ENCODE measurements at regions not wholly inside any gene's neighbourhood (a gene's known extent, or its start where the extent isn't known, plus 50 kb on each side); places are given as distances from the start of the nearest gene placed in this dataset.

DNA sequence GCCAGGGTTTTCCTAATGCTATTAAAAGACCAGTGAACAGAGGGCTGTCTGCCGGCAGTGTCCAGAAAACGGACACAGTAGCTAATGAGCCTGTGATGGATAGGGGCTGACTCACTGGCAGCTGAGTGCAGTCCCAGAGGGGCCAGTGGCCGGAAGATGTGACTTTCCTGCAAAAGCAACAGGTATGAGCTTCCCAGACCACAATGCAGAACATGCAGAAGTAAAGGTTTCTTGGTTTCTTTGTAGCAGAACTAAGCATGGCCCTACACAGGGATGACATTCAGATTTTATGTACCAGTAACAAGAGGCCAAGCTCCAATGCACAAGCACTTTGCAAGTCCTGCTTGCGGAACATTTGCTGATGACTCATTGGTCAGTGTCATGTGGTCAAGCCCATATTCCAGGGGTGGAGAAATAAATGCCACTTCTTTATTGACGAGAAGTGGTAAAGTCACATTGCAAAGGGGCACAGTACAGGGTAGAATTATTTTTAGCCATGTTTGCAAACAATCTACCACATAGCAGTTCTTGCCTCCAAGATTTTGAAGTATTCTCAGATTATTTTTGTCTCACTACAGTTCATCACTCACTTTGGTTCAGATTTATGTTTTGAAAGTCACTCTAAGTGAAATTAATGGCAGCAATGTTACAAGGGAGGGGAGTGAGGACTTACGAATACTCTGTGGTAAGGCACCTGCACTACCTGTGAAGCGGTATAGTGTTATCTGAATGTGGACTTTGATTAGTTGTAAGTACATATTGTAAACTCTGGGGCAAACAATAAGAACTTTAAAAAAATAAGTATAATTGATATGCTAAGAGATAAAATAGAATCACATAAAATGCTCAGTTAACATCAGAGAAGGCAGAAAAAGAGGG is 263.3 kb downstream of the ABHD5 start:
- no peak for DNase-seq

DNA sequence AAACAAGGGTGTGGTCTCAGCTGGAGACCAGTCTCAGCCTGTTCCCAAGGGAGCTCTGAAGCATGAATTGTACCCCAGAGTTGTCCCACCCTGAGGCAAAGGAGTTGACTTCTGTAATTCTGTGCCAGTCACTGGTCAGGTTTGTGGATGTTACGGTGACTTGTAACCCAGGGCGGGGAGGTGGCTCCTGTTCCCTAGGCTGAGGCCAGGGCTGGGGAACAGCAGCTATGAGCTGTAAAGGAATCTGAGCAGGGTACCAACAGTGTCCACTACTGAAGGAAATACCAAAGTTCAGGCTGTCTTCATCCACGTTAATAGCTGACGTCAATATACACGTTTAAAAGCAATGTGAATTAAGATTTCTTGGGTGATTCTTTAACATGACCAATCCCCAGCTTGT is 266.2 kb downstream of the ABHD5 start:
- DNase-seq, result no peak

DNA sequence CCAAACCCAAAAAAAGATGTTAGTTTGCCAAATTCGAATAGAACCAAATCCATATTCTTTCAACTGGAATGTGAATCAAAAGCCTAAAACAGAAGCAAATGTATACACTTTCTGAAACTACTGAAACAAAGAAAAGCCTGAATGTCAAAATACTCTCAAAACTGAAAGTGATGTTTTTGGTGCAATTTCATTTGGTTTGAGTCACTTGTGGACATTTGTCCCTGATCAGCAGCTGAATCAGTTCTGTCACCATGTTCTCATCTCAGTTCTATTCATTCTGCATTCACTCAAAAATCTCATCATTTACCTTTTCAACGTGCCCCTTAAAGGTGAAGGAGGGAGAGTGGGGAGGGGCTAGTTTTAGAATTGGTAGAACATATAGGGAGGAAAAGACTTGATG is 266.8 kb downstream of the ABHD5 start:
- no peak for DNase-seq

DNA sequence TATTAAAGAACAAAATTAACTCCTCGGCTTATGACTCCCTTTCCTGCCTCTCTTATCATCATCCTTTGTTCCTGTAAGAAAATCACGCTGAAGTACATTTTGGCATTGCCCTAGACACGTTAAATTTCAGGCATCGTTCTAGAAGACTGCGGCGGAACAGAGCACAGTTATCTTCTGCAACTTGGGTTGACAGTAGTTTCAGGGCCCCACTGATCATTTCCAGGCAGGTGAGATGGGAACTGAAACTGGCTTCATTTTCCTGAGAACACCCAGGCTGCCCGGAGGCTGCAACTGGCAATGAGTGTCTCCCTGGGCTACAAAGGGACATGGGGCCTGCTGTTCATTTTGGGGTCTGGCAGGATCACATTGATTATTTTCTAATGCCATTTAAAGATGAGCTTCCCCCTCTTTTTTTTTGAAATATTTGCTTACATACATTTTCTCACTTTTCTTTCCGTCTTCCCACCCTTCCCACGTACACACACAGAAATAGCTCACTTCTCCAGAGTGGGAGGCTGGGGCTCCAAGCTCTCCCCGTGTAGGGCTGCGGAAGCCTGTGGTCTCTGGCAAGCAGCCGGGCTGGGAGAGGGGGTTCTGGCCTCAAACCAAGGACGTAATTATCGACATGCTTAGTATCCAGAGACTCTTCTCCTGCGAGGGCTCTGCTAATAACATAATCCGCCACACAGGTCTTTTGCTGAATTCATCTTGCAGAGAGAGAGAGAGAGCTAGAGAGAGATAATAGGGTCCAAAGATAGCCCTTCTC is 267.4 kb downstream of the ABHD5 start:
- DNase-seq, result no peak

DNA sequence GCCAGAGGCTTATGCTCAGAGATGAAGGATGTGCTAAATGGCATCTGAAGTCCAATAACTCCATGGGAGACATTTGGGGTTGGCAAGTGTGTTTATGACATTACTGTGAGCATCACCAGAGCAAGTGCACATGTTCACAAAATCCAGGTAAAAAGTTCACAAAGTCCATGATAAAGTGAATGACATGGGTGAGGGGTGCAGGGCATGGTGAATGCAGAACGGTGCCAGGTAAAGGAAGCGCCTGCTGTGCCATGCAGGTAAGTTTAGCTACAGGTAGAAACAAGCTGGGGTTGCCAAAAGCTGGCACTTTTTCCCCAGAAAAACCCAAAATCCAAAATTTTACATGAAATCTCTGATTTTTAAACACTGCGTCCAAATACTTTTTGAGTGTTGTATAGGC is 268.2 kb downstream of the ABHD5 start:
- no peak for DNase-seq

DNA sequence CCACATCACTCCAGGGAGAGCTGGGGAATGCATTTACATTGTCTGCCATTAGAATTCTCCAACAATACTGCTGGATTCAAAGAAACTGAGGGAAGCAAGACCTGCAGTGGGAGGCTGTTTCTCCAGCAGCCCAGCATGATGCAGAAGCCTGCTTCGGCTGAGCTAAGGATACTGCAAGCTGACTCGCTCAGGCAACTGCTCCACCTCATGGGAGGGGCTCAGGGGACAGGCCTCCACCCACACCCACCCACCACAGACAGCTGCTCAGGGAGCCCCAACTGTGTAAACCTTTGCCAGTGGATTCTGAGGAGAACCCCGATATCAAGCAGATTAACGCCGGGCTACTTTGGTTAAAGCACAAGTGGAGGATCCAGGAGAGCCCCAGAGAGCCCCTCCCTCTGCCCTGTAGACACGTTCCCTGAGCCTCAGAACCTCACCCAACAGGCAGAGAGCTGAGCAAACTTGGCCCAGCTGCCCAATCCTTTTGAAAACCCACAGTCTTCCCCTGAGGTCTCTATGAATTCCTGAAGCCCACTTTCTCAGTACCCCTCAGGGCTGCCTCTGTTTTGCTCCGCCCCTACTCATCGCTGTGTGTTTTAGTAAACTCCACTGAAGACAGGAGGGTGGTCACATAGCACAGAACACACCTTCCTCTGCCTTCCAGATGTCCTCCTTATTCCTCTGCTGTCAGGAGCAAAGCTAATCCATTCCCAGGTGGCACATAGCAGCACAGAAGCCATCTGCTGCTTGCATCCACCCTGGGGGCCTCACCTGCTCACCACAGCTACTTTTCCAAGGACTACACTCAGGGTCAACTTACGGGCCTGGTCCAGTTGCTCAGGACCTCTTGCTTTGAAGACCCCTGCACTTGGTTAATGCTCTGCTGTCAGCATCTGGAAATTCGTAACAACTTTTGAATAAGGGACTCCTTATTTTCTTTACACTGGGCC is 269.0 kb downstream of the ABHD5 start:
- no peak for DNase-seq

DNA sequence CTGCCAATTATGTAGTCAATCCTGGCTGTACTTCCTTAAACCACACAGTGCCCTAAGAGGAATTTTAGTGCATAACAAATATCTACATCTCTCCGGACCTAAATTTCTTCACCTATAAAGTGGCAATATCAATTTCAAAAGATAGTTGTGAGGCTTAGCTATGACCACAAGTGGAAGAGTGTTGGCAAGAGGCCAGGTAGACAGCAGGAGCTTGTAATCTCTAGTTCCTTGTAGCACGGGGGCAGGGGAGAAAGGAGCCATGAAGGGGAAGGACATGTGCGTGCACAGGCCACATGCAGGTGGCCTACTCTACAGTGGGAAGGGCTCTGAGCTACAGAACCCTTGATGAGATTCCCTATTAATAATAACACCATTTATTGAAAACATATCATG is 269.7 kb downstream of the ABHD5 start:
- DNase-seq, result no peak

DNA sequence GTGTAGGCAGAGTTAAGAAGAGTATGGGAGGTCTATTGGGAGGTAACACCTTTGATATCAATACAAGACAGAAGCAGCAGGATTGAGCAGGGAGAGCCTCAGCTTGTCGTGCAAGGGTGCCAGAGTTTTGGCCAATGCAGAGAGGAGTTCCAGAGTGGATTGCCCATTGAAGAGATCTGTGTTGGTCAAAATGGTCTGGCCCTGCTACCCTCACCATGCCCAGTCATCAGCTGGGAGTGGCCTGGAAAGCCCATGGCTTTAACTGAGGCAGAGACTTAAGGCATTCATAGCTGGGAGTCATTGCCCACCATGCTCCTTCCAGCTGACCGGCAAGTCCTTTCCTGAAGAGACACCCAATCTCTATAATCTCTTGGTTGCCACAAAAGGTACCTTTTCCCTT is 271.3 kb downstream of the ABHD5 start:
- DNase-seq, result no peak

DNA sequence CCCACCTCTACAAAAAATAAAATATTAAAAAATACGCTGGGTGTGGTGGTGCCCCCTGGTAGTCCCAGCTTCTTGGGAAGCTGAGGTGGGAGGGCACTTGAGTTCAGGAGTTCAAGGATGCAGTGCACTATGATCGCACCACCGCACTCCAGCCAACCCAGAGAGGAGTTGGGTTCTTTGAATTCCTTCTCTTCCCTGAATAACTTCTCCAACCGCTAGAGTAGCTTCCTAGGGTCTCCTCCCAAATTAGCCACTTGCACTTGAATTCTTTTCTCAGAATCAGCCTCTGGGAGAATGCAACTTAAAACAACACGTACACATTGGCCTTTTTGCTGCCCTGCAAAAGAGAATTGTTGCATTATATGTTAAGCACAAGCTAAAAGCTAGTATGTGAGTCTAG is 272.5 kb downstream of the ABHD5 start:
- DNase-seq, result no peak

DNA sequence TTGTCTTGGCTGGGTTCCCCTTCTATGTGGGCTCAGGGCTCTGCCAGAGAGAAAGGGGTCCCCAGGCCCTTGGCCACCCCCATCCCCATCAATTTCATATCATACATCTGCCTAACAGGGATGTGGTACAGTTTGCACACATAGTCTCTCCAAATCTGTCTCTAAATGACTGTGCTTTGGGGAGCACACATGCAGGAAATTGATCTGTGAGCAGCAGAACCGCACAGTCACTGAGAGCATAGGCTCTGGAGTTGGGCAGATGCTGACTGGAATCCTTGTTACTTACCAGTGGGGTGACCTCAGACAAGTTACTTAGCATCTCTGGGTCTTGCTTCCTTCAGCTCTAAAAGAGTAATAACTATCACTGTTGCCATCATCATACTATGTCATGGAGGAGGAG is 273.9 kb downstream of the ABHD5 start:
- DNase-seq, result no peak

DNA sequence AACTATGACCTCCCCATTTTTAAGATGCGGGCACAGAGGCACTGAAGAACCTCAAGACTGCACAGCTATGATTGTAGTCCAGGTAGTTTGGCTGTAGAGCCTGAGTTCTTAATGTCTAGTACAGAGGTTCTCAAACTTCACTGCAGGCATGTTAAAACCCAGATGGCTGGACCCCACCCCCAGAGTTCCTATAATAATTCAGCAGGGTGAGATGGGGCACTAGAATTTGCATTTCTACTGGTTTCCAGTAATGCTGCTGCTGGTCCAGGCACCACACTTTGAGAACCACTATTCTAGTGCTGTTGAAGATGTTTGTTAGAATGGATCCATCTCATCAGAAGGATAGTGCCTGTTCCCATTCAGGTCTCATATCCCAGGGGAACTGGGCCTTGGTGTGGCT is 274.9 kb downstream of the ABHD5 start:
- DNase-seq, result no peak

DNA sequence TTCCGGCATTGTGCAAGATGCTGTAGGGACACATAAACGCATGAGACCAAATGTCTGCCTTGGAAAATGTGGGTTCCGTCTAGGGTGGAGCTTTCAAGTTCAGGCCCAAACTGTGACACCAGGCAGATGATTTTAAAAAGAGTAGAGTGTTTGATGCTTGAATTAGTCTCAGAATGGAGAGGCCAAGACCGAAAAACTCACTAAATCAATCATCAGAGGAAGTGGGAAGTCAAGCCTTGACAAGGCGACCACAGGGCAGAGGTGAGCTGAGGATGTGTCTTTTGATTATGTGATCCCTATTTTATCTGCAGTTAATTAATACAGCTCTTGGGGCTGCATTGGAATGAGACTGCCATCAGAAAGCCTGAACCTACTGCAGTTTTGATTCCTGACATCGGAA is 275.4 kb downstream of the ABHD5 start:
- DNase-seq, result no peak

DNA sequence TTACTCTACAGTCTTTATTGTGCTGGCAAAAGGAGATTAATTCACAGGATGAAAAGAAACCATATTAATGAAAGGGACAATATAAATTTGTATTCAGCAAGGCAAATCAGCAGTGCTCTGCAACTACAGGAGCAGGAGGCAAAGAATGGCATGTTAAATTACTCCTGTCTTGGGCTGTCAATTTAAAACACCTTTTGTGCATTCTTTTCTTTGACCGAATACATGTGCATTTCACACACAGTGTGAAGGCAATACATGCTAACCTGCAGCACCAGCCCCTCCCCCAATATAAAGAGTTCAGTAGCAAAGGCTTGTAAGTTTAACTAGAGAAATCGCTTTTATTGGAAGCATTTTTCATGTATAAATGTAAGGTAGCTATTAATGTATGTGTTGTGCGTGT is 275.2 kb upstream of the TOPAZ1 start:
- no peak for DNase-seq

DNA sequence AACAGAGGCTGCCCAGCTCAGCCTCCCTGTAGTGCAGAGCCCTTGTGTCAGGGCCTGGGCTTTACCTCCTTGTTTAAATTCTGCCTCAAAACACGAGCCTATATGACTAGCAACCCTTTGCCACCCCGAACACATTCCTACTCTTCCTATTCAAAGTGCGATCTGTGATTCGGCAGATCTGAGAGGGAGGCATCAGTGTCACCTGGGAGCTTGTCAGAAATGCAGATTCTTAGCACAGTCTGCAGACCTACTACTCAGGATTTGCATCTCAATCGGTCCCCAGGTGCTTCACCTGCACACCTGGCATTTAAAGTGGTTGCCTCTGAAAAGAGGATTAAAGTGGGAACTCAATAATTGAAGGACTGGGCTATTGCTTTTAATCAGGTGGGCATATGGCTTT is 273.2 kb upstream of the TOPAZ1 start:
- no peak for DNase-seq

DNA sequence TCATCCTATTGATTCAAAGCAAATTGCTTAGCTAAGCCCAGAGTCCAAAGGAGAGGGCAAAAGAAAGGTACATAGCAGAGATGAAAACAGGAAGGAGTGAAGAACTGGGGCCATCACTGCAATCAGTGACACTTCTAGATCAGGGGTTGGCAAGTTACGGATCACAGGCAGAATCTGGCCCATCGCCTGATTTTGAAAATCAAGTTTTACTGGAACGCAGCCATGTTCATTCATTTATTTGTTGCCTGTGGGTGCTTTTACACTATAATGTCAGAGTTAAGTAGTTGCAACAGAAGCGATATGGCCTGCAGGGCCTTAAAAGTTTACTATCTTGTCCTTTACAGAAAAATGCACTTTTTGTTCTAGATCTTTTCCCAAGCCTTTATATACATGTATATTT is 271.7 kb upstream of the TOPAZ1 start:
- no peak for DNase-seq

DNA sequence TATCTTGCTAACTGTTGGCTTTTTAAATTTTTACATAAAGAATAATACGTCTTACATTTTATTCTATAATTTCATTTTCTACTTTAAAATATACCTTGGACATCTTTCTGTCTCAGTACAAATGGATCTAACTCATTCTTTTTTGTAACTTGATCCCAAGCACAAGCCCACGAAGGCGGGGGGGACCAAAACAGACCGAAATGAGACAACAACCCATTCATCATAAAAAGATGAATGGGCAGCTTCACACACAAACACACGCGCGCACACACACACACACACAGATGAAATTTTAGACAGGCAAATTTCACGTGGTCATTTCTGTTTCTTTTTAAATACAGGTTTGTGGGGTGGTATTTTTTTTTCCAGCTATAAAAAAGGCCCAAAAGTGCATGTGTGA is 271.3 kb upstream of the TOPAZ1 start:
- DNase-seq, result no peak

DNA sequence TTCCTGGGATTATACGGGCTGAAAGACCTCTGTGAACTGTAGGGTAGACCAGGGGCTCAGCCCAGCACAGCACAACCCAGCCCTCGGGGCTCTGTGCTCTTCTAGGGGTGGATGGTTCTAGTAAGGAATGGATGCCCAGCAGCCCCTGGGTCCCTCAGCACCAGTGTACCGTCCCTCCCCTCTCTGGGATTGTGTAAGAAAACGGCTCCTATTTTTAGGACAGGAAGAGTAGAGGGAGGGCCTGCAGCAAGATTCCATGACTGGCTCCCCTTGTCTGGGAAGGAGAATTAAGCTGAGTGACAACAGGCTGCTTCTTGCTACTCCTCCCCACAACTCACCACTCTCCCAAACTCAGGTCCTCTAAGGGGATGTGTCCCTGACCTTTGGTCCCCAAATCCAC is 270.8 kb upstream of the TOPAZ1 start:
- no peak for DNase-seq

DNA sequence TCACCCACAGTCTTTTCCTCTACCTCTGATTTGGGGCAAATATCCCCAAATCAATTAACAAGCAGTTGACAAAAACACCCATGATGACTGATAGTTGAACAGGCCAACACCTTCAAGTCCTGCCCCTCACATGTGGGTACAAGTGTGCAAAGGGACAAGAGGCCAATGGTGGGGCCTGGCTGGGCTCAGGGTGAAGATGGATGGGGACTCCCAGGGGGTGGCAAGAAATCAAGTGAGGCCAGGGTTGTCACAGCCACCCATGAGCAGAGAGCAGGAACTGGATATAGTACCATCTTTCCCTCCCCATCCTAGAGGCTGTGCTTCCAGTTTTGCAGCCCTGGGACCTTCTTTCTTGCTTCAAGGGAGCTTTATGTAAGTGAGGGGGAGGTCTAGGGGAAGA is 270.2 kb upstream of the TOPAZ1 start:
- DNase-seq, result no peak

DNA sequence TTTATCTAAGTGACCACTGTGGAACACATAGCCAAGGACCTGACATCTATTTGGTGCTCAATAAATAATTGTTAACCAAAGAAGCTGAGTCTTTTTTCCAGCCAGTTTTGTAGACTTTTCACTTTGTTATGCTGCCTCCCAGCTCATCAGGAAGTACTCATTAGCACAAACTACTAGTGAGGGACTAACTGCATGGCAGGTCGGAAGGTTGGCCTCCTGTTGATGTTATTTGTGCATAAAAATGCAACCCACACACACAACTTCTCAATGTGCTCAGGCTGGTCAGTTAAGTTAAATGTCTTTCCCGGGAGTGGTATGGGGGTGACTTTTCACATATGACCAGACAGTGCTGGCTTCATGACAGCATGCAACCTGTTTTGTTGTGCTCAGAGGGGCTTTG is 263.0 kb upstream of the TOPAZ1 start:
- DNase-seq, result no peak

DNA sequence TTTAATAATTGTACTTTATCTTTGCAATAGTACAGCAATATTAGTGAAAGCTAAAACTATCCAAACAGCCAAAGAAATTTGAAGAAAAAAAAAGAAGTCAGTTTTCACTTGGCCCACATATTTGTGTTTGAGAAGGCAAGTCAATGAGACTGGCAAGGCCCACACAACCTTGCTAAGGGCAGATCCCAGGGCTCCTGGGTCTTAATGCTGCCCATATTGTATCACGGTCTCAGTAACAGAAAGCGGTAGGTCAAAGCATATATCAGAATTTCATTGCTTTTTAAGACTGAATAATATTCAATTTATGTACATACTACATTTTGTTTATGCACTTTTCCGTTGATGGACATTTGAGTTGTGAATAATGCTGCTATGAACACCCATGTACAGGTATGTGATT is 262.0 kb upstream of the TOPAZ1 start:
- no peak for DNase-seq

DNA sequence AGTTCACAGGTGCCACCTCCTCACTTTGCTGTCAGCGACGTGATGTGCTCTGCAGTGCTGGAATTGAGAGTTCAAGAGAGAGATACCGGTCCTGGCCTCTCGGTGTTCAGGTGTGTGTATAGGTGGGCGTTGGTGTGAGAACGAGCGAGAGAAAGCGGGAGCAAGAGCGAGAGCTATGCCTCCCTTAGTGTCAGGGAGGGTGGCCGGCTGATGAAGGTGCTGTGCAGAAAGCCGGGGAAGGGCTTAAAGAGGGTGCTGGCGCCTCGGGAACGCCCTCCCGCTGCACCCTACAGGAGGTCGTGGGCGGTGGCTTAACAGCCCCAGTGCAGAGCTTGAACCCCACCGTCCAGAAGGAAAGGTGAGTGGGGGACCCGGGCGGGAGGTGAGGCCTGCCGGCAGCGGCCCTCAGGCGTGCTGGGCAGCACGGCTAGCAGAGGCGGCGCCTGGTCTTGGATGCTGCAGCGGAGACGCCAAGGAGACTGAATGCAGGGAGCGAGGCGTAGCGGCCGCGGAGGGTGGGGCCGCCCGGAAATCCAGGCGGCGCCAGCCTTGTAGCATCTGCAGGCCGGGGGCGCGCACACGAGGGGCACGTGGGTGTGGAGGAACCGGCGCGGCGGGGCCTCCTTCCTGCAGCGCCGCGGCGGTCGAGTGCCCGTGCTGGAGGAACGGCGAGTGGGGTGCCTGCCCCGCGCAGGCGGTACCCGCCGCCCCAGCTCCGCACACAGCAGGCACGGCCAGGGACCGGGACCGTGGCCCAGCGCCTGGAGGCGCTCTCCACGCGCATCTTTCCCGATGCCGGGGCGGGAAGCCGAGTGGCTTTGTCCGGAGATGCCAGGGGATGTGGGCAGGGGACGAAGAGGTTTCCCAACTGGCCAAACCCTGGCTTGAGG is 246.8 kb upstream of the TOPAZ1 start:
- no peak for DNase-seq

Measured in activated T-cell treated with anti-CD3 and anti-CD28 coated beads for 4 hours (primary cell).